Activated T-cell treated with anti-CD3 and anti-CD28 coated beads, Interleukin-2, amount 50 U/mL, for 48 hours (primary cell): ENCODE measurements at regions not wholly inside any gene's neighbourhood (a gene's known extent, or its start where the extent isn't known, plus 50 kb on each side); places are given as distances from the start of the nearest gene placed in this dataset.

ENCODE experiments used
- DNase-seq, 2 experiments: peaks; one replicate each; pipeline ENCODE4 v3.0.0-alpha.2; 2020

GRCh38 chr3:34920806-34921205, 718.5 kb upstream of the ARPP21 start:
- DNase-seq, result no peak

- DNase-seq, result no peak
Observed at GRCh38 chr3:34924961-34925360, 714.4 kb upstream of the ARPP21 start.

- no peak for DNase-seq
Observed at GRCh38 chr3:34925851-34926250, 713.5 kb upstream of the ARPP21 start.

- DNase-seq, result no peak
Observed at GRCh38 chr3:34929036-34929435, 710.3 kb upstream of the ARPP21 start.

GRCh38 chr3:34934660-34935059, 704.7 kb upstream of the ARPP21 start:
- DNase-seq, result no peak

GRCh38 chr3:34938784-34939183, 700.5 kb upstream of the ARPP21 start:
- no peak for DNase-seq

- no peak for DNase-seq
Observed at GRCh38 chr3:34942256-34942655, 697.1 kb upstream of the ARPP21 start.

GRCh38 chr3:34947834-34948233, 691.5 kb upstream of the ARPP21 start:
- no peak for DNase-seq

GRCh38 chr3:34948517-34948916, 690.8 kb upstream of the ARPP21 start:
- no peak for DNase-seq

GRCh38 chr3:34955680-34956079, 683.6 kb upstream of the ARPP21 start:
- DNase-seq, result no peak

- no peak for DNase-seq
Observed at GRCh38 chr3:34956511-34956910, 682.8 kb upstream of the ARPP21 start.

GRCh38 chr3:34957677-34958076, 681.6 kb upstream of the ARPP21 start:
- DNase-seq, result no peak

- no peak for DNase-seq
Observed at GRCh38 chr3:34969513-34969912, 669.8 kb upstream of the ARPP21 start.

- DNase-seq, result no peak
Observed at GRCh38 chr3:34972481-34972880, 666.8 kb upstream of the ARPP21 start.

GRCh38 chr3:34973586-34973985, 665.7 kb upstream of the ARPP21 start:
- DNase-seq, result no peak

GRCh38 chr3:34983631-34984030, 655.7 kb upstream of the ARPP21 start:
- DNase-seq, result no peak

- DNase-seq, result no peak
Observed at GRCh38 chr3:34988296-34988695, 651.0 kb upstream of the ARPP21 start.

- no peak for DNase-seq
Observed at GRCh38 chr3:34995796-34996430, 643.4 kb upstream of the ARPP21 start.

GRCh38 chr3:34998902-34999301, 640.4 kb upstream of the ARPP21 start:
- no peak for DNase-seq

GRCh38 chr3:35012214-35012613, 627.1 kb upstream of the ARPP21 start:
- no peak for DNase-seq

- no peak for DNase-seq
Observed at GRCh38 chr3:35028157-35028556, 611.2 kb upstream of the ARPP21 start.

GRCh38 chr3:35042210-35042991, 596.9 kb upstream of the ARPP21 start:
- DNase-seq, result no peak

GRCh38 chr3:35043040-35043439, 596.3 kb upstream of the ARPP21 start:
- no peak for DNase-seq

- no peak for DNase-seq
Observed at GRCh38 chr3:35044190-35044589, 595.1 kb upstream of the ARPP21 start.

- DNase-seq, result no peak
Observed at GRCh38 chr3:35045118-35045517, 594.2 kb upstream of the ARPP21 start.
